ENCODE measurements at regions not wholly inside any gene's neighbourhood (a gene's known extent, or its start where the extent isn't known, plus 50 kb on each side); places are given as distances from the start of the nearest gene placed in this dataset.

GRCh38 chr10:105611244-105611798 lies 970.2 kb downstream of the SORCS3 start:
- ATAC-seq: no peak
- TF ChIP-seq TP53 (CRISPR knock-in tag; IDR thresholded peaks at IDR 0.05): no peak
- no peak for TF ChIP-seq NFE2L2 (conservative IDR thresholded peaks at IDR 0.05; ENCODE audit: low read length)
- no peak for TF ChIP-seq MAFK (IDR thresholded peaks at IDR 0.05; ENCODE audit: partially characterized antibody)
- no peak for TF ChIP-seq EP300 (IDR thresholded peaks at IDR 0.05)
- no peak for TF ChIP-seq RNF2 (IDR thresholded peaks at IDR 0.05; ENCODE audit: borderline replicate concordance, low read depth)
- no peak for TF ChIP-seq KDM5A (IDR thresholded peaks at IDR 0.05)
- no peak for TF ChIP-seq ZSCAN20 (CRISPR knock-in tag; IDR thresholded peaks at IDR 0.05)
- Histone ChIP-seq H3K4me2 (no peak overlapping the region), H3K4me3 (no peak overlapping the region), H3K27ac (no peak overlapping the region), H3K4me1 (no peaks in the 10 kb centered on the region), H3K9me3 (no peaks in the 10 kb centered on the region; the same call in 2 of the 3 replicates)
- POLR2A ChIA-PET: no interaction called here
- CTCF ChIA-PET: no interaction called here
- DNase-seq (ENCODE audit: low read depth in 1 of 2, low spot score in 1 of 2): no peak
- no peak for FAIRE-seq

- H3K4me1 ChIP-seq: no peaks in the 10 kb centered on the region
- no peak for FAIRE-seq
- no peak overlapping the region for H3K4me2 ChIP-seq
- no peak overlapping the region for H3K27ac ChIP-seq
- TF ChIP-seq NR3C1 (IDR thresholded peaks at IDR 0.05) (no peak), RCOR1 (IDR thresholded peaks at IDR 0.05; ENCODE audit: low read depth, low read length) (no peak), EP300 (IDR thresholded peaks at IDR 0.05) (no peak), TFCP2L1 (CRISPR knock-in tag; IDR thresholded peaks at IDR 0.05) (no peak), HOXA7 (CRISPR knock-in tag; IDR thresholded peaks at IDR 0.05) (no peak), MAZ (IDR thresholded peaks at IDR 0.05; ENCODE audit: borderline replicate concordance, low read depth, low read length) (no peak), HDAC2 (IDR thresholded peaks at IDR 0.05) (no peak)
- no peaks in the 10 kb centered on the region; the same call in 2 of the 3 replicates for H3K9me3 ChIP-seq
- ChIA-PET CTCF (interaction anchor here (0.6 kb wide), 1 partner anchor 47 kb away, joined by 4 read pairs; no protein-coding TSS in a partner anchor), POLR2A (no interaction called here)
- WGBS (ENCODE audit: missing lambda C conversion rate): 0% methylated on average over 1 of the region's 1 CpG
- no peak for ATAC-seq
- no peak for DNase-seq (ENCODE audit: low read depth in 1 of 2, low spot score in 1 of 2)
- no peak overlapping the region for H3K4me3 ChIP-seq
These were observed 968.4 kb downstream of the SORCS3 start for GRCh38 chr10:105609451-105609850.

GRCh38 chr10:105605918-105606317 lies 964.8 kb downstream of the SORCS3 start:
- H3K4me1 ChIP-seq: no peaks in the 10 kb centered on the region
- TF ChIP-seq KDM1A (IDR thresholded peaks at IDR 0.05; ENCODE audit: low read depth): no peak
- TF ChIP-seq FOXS1 (CRISPR knock-in tag; IDR thresholded peaks at IDR 0.05): no peak
- no peak for TF ChIP-seq JUN (IDR thresholded peaks at IDR 0.05)
- TF ChIP-seq GATA3 (IDR thresholded peaks at IDR 0.05; ENCODE audit: borderline replicate concordance): no peak
- ChIA-PET POLR2A (no interaction called here), CTCF (no interaction called here)
- no peak overlapping the region for H3K4me2 ChIP-seq
- FAIRE-seq (no peak), ATAC-seq (no peak), DNase-seq (ENCODE audit: low read depth in 1 of 2, low spot score in 1 of 2) (no peak)
- H3K27ac ChIP-seq: no peak overlapping the region
- H3K9me3 ChIP-seq: no peaks in the 10 kb centered on the region; the same call in 2 of the 3 replicates
- no peak overlapping the region for H3K4me3 ChIP-seq

DNA sequence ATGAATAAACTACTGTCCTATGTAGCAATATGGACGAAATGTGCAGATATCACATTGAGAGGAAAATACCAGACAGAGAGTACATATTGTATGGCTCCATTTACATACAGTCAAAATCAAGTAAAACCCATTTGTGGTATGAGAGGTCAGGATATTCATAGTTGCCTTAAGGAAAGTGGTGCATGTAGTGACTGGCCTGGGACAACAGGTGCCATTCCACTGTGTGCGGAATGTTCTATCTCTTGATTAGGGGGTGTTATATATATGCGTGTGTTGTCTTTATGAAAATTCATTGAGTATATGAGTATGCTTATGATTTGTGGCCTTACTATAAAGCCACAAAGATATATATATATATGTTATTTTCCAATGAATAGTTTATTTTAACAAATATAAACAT lies 964.0 kb downstream of the SORCS3 start:
- FAIRE-seq: no peak

GRCh38 chr10:105598207-105598606 lies 957.1 kb downstream of the SORCS3 start:
- no peak overlapping the region for H3K27ac ChIP-seq
- H3K4me3 ChIP-seq: no peak overlapping the region
- 13% methylated on average over 1 of the region's 1 CpG for WGBS (ENCODE audit: missing lambda C conversion rate)
- H3K4me2 ChIP-seq: no peak overlapping the region
- TF ChIP-seq POLR2AphosphoS2 (conservative IDR thresholded peaks at IDR 0.05; ENCODE audit: low read length): no peak
- no peak for TF ChIP-seq RNF2 (IDR thresholded peaks at IDR 0.05; ENCODE audit: borderline replicate concordance, low read depth)
- no peak for TF ChIP-seq MYC (IDR thresholded peaks at IDR 0.05; ENCODE audit: borderline replicate concordance, low read length)
- TF ChIP-seq, protein P1, sequence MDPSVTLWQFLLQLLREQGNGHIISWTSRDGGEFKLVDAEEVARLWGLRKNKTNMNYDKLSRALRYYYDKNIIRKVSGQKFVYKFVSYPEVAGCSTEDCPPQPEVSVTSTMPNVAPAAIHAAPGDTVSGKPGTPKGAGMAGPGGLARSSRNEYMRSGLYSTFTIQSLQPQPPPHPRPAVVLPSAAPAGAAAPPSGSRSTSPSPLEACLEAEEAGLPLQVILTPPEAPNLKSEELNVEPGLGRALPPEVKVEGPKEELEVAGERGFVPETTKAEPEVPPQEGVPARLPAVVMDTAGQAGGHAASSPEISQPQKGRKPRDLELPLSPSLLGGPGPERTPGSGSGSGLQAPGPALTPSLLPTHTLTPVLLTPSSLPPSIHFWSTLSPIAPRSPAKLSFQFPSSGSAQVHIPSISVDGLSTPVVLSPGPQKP (IDR thresholded peaks at IDR 0.05; ENCODE audit: low read depth, low read length): no peak
- TF ChIP-seq ZC3H11A (IDR thresholded peaks at IDR 0.05): no peak
- no peak for TF ChIP-seq HOXA7 (CRISPR knock-in tag; IDR thresholded peaks at IDR 0.05)
- TF ChIP-seq FOSL2 (IDR thresholded peaks at IDR 0.05): no peak
- TF ChIP-seq FOSL2 (CRISPR knock-in tag; IDR thresholded peaks at IDR 0.05): no peak
- TF ChIP-seq, protein P2, sequence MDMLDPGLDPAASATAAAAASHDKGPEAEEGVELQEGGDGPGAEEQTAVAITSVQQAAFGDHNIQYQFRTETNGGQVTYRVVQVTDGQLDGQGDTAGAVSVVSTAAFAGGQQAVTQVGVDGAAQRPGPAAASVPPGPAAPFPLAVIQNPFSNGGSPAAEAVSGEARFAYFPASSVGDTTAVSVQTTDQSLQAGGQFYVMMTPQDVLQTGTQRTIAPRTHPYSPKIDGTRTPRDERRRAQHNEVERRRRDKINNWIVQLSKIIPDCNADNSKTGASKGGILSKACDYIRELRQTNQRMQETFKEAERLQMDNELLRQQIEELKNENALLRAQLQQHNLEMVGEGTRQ (IDR thresholded peaks at IDR 0.05): no peak
- TF ChIP-seq ZSCAN20 (CRISPR knock-in tag; IDR thresholded peaks at IDR 0.05): no peak
- no peak for TF ChIP-seq HMGXB4 (CRISPR knock-in tag; IDR thresholded peaks at IDR 0.05; ENCODE audit: borderline replicate concordance)
- TF ChIP-seq SREBF2 (IDR thresholded peaks at IDR 0.05): no peak
- H3K4me1 ChIP-seq: no peaks in the 10 kb centered on the region
- ChIA-PET CTCF (no interaction called here), POLR2A (no interaction called here)
- ATAC-seq (no peak), DNase-seq (ENCODE audit: low read depth in 1 of 2, low spot score in 1 of 2) (no peak), FAIRE-seq (no peak)
- no peaks in the 10 kb centered on the region for H3K9me3 ChIP-seq

More for the DNA sequence above, 964.0 kb downstream of the SORCS3 start:
- ChIA-PET POLR2A (no interaction called here), CTCF (no interaction called here)
- H3K4me2 ChIP-seq: no peak overlapping the region
- DNase-seq (ENCODE audit: low read depth in 1 of 2, low spot score in 1 of 2) (no peak), ATAC-seq (no peak)
- H3K4me1 ChIP-seq: no peaks in the 10 kb centered on the region
- 61% methylated on average over 3 of the region's 3 CpGs for WGBS (ENCODE audit: missing lambda C conversion rate)
- H3K9me3 ChIP-seq: no peaks in the 10 kb centered on the region; the same call in 2 of the 3 replicates
- TF ChIP-seq JUNB (IDR thresholded peaks at IDR 0.05): no peak
- TF ChIP-seq CEBPB (IDR thresholded peaks at IDR 0.05): no peak
- TF ChIP-seq EHMT2 (IDR thresholded peaks at IDR 0.05; ENCODE audit: low read depth): no peak
- TF ChIP-seq HEYL (CRISPR knock-in tag; IDR thresholded peaks at IDR 0.05): no peak
- no peak for TF ChIP-seq JUN (IDR thresholded peaks at IDR 0.05)
- H3K27ac ChIP-seq: no peak overlapping the region
- H3K4me3 ChIP-seq: no peak overlapping the region
